H1 (cell line): ENCODE measurements at regions not wholly inside any gene's neighbourhood (a gene's known extent, or its start where the extent isn't known, plus 50 kb on each side); places are given as distances from the start of the nearest gene placed in this dataset.

ENCODE experiments used
- CTCF ChIA-PET: fragments of 300-600 bp; sonication (Branson Sonifier 250); formaldehyde crosslinking; loops from one replicate; lab custom pipeline; 2021; ENCODE audit not compliant: partially characterized antibody; lab: Charles Lee
- POLR2A ChIA-PET: fragments of 300-600 bp; sonication (Branson Sonifier 250); formaldehyde crosslinking; loops from one replicate; lab custom pipeline; 2021; ENCODE audit warnings: inconsistent platforms; ENCODE audit not compliant: partially characterized antibody; lab: Charles Lee
- DNase-seq, 2 experiments: peaks; one replicate each; pipeline versions ENCODE4 v3.0.0 to v3.0.0-alpha.2; 2010 to 2022; ENCODE audit warnings: low spot score in 2 of 2, low read depth in 1 of 2, mixed read lengths in 1 of 2
- FAIRE-seq: peaks from 2 replicates; lab custom pipeline; 2011; peaks lifted over from hg19 to GRCh38; lab: Jason Lieb, UNC
- H2AFZ ChIP-seq: 2 replicates; pipeline ENCODE4 v1.8.1; 2012; ENCODE audit warnings: low read length, inconsistent platforms
- H2AK5ac ChIP-seq: 2 replicates; pipeline ENCODE4 v1.6.1; 2013; ENCODE audit warnings: low read depth, low read length
- H2BK120ac ChIP-seq: replicated peaks from 2 replicates; pipeline ENCODE3; 2013; ENCODE audit warnings: low read depth, low read length, inconsistent platforms
- H2BK12ac ChIP-seq: 2 replicates; pipeline ENCODE4 v1.6.1; 2013; ENCODE audit warnings: low read depth, low read length
- H2BK15ac ChIP-seq: 2 replicates; pipeline ENCODE4 v1.6.1; 2013; ENCODE audit warnings: low read length
- H2BK20ac ChIP-seq: 2 replicates; pipeline ENCODE4 v1.6.1; 2013; ENCODE audit warnings: low read length
- H2BK5ac ChIP-seq: 2 replicates; pipeline ENCODE4 v1.6.1; 2013; ENCODE audit warnings: low read depth, low read length
- H3K14ac ChIP-seq: 2 replicates; pipeline ENCODE4 v1.6.1; 2013; ENCODE audit warnings: inconsistent platforms; ENCODE audit not compliant: insufficient read length
- H3K18ac ChIP-seq: 2 replicates; pipeline ENCODE4 v1.6.1; 2013; ENCODE audit warnings: low read length; ENCODE audit errors: extremely low read depth
- H3K23ac ChIP-seq: 2 replicates; pipeline ENCODE4 v1.6.1; 2013; ENCODE audit warnings: inconsistent platforms; ENCODE audit not compliant: insufficient read length
- H3K23me2 ChIP-seq: 2 replicates; pipeline ENCODE4 v1.6.1; 2013; ENCODE audit warnings: low read depth, low read length
- H3K27ac ChIP-seq: 2 replicates; pipeline ENCODE4 v1.6.1; 2011; ENCODE audit warnings: low read depth, low read length, inconsistent platforms
- H3K27me3 ChIP-seq, 4 experiments: replicated peaks in 1 of 4; 1 replicate in 1 of 4; 2 replicates in 3 of 4; pipeline versions ENCODE4 v1.6.1 to v1.8.1; 2011 to 2013; ENCODE audit warnings: low read length in 3 of 4, mild to moderate bottlenecking in 3 of 4, inconsistent platforms in 2 of 4, mixed read lengths in 2 of 4, moderate library complexity in 1 of 4; ENCODE audit not compliant: control insufficient read depth in 3 of 4, insufficient read depth in 3 of 4; ENCODE audit errors: extremely low read depth in 1 of 4
- H3K36me3 ChIP-seq, 4 experiments: 2 replicates each; pipeline versions ENCODE4 v1.6.1 to v1.8.1; 2011 to 2013; ENCODE audit warnings: mild to moderate bottlenecking in 4 of 4, low read length in 3 of 4, moderate library complexity in 2 of 4, control low read depth in 1 of 4, inconsistent platforms in 1 of 4; ENCODE audit not compliant: insufficient read depth in 4 of 4, control insufficient read depth in 2 of 4
- H3K4ac ChIP-seq: replicated peaks from 2 replicates; pipeline ENCODE3; 2013; ENCODE audit warnings: low read length, low read depth, mixed read lengths, inconsistent platforms; ENCODE audit not compliant: insufficient read length
- H3K4me1 ChIP-seq, 4 experiments: replicated peaks in 1 of 4; 1 replicate in 1 of 4; 2 replicates in 3 of 4; pipeline versions ENCODE4 v1.6.1 to v1.8.1; 2011 to 2013; ENCODE audit warnings: low read length in 3 of 4, inconsistent platforms in 2 of 4, mixed read lengths in 1 of 4; ENCODE audit not compliant: insufficient read depth in 4 of 4, control insufficient read depth in 3 of 4
- H3K4me2 ChIP-seq, 2 experiments: 2 replicates each; pipeline versions ENCODE4 v1.6.1 to v1.8.1; 2011 to 2013; ENCODE audit warnings: low read depth in 2 of 2, low read length in 2 of 2, control low read depth in 1 of 2, inconsistent platforms in 1 of 2, mild to moderate bottlenecking in 1 of 2; ENCODE audit not compliant: insufficient read depth in 1 of 2
- H3K4me3 ChIP-seq, 4 experiments: fragments of 200-600, 300-600 bp in 1 of 4; sonication (generic), shearing (Covaris generic), sonication (Bioruptor Twin) in 1 of 4; 2 replicates each; pipeline versions ENCODE4 v1.5.1 to v1.8.1; 2011 to 2016; ENCODE audit warnings: low read length in 4 of 4, low read depth in 3 of 4, control low read depth in 2 of 4, inconsistent platforms in 2 of 4, mild to moderate bottlenecking in 2 of 4, mixed read lengths in 1 of 4, moderate library complexity in 1 of 4; ENCODE audit not compliant: insufficient read depth in 2 of 4; ENCODE audit errors: extremely low read depth in 1 of 4
- H3K56ac ChIP-seq: replicated peaks from 2 replicates; pipeline ENCODE3; 2013; ENCODE audit warnings: low read depth, mild to moderate bottlenecking, mixed read lengths, low read length, inconsistent platforms; ENCODE audit not compliant: insufficient read length
- H3K79me1 ChIP-seq: 2 replicates; pipeline ENCODE4 v1.6.1; 2013; ENCODE audit warnings: low read depth, low read length, control low read depth
- H3K79me2 ChIP-seq, 2 experiments: 2 replicates each; pipeline versions ENCODE4 v1.6.1 to v1.8.1; 2012 to 2013; ENCODE audit warnings: low read length in 2 of 2, mild to moderate bottlenecking in 2 of 2, inconsistent platforms in 1 of 2; ENCODE audit not compliant: insufficient read depth in 2 of 2, control insufficient read depth in 1 of 2
- H3K9ac ChIP-seq, 4 experiments: replicated peaks in 1 of 4; 1 replicate in 1 of 4; 2 replicates in 3 of 4; pipeline versions ENCODE4 v1.6.1 to v1.8.1; 2011 to 2013; ENCODE audit warnings: low read depth in 3 of 4, low read length in 3 of 4, control low read depth in 2 of 4, mild to moderate bottlenecking in 2 of 4, moderate library complexity in 2 of 4, inconsistent platforms in 1 of 4; ENCODE audit errors: extremely low read depth in 1 of 4
- H3K9me3 ChIP-seq, 2 experiments: 2 replicates each; pipeline versions ENCODE4 v1.6.1 to v1.8.1; 2012 to 2013; ENCODE audit warnings: mild to moderate bottlenecking in 2 of 2, moderate library complexity in 2 of 2, control low read depth in 1 of 2, inconsistent platforms in 1 of 2, low read depth in 1 of 2, low read length in 1 of 2, mixed read lengths in 1 of 2; ENCODE audit not compliant: insufficient read depth in 2 of 2
- H4K20me1 ChIP-seq, 2 experiments: replicated peaks in 1 of 2; 2 replicates each; pipeline versions ENCODE3 to v1.8.1; 2011 to 2013; ENCODE audit warnings: inconsistent platforms in 2 of 2, low read length in 2 of 2, mild to moderate bottlenecking in 1 of 2; ENCODE audit not compliant: insufficient read depth in 2 of 2, control insufficient read depth in 1 of 2
- H4K5ac ChIP-seq: 2 replicates; pipeline ENCODE4 v1.6.1; 2013; ENCODE audit warnings: low read length, low read depth, mixed read lengths, inconsistent platforms; ENCODE audit not compliant: insufficient read length
- H4K8ac ChIP-seq: 2 replicates; pipeline ENCODE4 v1.8.0; 2013; ENCODE audit warnings: mild to moderate bottlenecking, moderate library complexity, low read length, inconsistent platforms; ENCODE audit not compliant: insufficient read depth; ENCODE audit errors: extremely low read depth
- H4K91ac ChIP-seq: replicated peaks from 2 replicates; pipeline ENCODE3; 2013; ENCODE audit warnings: low read length, mixed read lengths, inconsistent platforms; ENCODE audit not compliant: insufficient read length
- EGR1 ChIP-seq: IDR thresholded peaks from 2 replicates; pipeline ENCODE4 v1.6.1; 2011; ENCODE audit warnings: low read depth, low read length, borderline replicate concordance
- POLR2AphosphoS5 ChIP-seq: IDR thresholded peaks from 2 replicates; pipeline ENCODE4 v1.6.1; 2011; ENCODE audit warnings: low read depth, low read length
- RAD21 ChIP-seq, 2 experiments: IDR thresholded peaks in 1 of 2; conservative IDR thresholded peaks in 1 of 2; 2 replicates each; pipeline ENCODE4 v1.6.1; 2011; ENCODE audit warnings: low read depth in 2 of 2, low read length in 2 of 2, improper control_type of control experiment in 1 of 2, inconsistent platforms in 1 of 2, mild to moderate bottlenecking in 1 of 2, moderate library complexity in 1 of 2
- WGBS, 2 experiments: shearing (Covaris generic) in 1 of 2; methylation state at CpG; one replicate each; pipeline versions ENCODE4 v1.1.6 to v1.1.7; 2013 to 2015; ENCODE audit warnings: low lambda C conversion rate in 2 of 2, mixed read lengths in 2 of 2, inconsistent platforms in 1 of 2, low coverage in 1 of 2, missing lambda C conversion rate in 1 of 2; ENCODE audit not compliant: insufficient replicate concordance in 2 of 2, insufficient coverage in 1 of 2, insufficient read length in 1 of 2; ENCODE audit errors: extremely low coverage in 1 of 2, missing lambda C conversion rate in 1 of 2; 5-methylcytosine and 5-hydroxymethylcytosine counted together

DNA sequence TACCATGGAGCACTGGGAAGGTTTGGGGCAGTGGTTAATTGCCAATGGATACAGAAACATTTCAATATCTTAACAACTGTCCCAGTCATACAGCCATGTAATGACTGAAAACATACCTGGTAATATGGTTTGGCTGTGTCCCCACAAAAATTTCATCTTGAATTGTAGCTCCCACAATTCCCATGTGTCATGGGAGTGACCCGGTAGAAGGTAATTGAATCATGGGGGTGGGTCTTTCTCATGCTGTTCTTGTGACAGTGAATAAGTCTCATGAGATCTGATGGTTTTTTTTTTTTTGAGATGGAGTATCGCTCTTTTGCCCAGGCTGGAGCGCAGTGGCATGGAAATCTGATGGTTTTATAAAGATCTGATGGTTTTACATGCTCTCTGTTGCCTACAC is 284.4 kb downstream of the TCF7L2 start:
- no peak for TF ChIP-seq RAD21 (IDR thresholded peaks at IDR 0.05 in 1 of 2, conservative IDR thresholded peaks at IDR 0.05 in 1 of 2; ENCODE audit: low read depth in 2 of 2, low read length in 2 of 2)
- TF ChIP-seq EGR1, result no peak
- TF ChIP-seq POLR2AphosphoS5, result no peak
- WGBS, 2 experiments, result 90% methylated on average over 3 of the region's 3 CpGs; no CpG with 5 or more reads in 1 of the 2 experiments
- POLR2A ChIA-PET, result no interaction called here

More for the DNA sequence above, 284.4 kb downstream of the TCF7L2 start:
- Histone ChIP-seq H2BK120ac (no peak overlapping the region), H4K91ac (no peak overlapping the region), H3K9me3 (no peaks in the 10 kb centered on the region), H3K9ac (no peak overlapping the region), H3K79me2 (no peaks in the 10 kb centered on the region), H3K18ac (no peak overlapping the region), H4K8ac (no peak overlapping the region), H3K4me2 (no peak overlapping the region), H3K14ac (no peak overlapping the region), H3K27me3 (no peaks in the 10 kb centered on the region), H3K4me3 (no peak overlapping the region), H2BK5ac (no peak overlapping the region), H2BK15ac (no peak overlapping the region), H3K4me1 (peaks cover 0 to 6% (median 0%) of the 10 kb centered on the region in 4 experiments; a peak in 1 of 7 replicates), H4K20me1 (no peaks in the 10 kb centered on the region), H3K56ac (no peak overlapping the region), H3K79me1 (no peaks in the 10 kb centered on the region), H2AFZ (no peak overlapping the region), H3K27ac (no peak overlapping the region), H2BK12ac (no peak overlapping the region), H3K23me2 (no peaks in the 10 kb centered on the region), H3K36me3 (no peaks in the 10 kb centered on the region), H2BK20ac (no peak overlapping the region), H4K5ac (no peak overlapping the region), H3K4ac (no peak overlapping the region), H2AK5ac (no peak overlapping the region), H3K23ac (no peak overlapping the region)
- DNase-seq (no peak), FAIRE-seq (no peak)
- CTCF ChIA-PET, result interaction anchor here (0.5 to 3.1 kb wide), 6 partner anchors 12 to 347 kb away, joined by 3 to 10 read pairs (median 4); no protein-coding TSS in a partner anchor
